ENCODE measurements at regions not wholly inside any gene's neighbourhood (a gene's known extent, or its start where the extent isn't known, plus 50 kb on each side); places are given as distances from the start of the nearest gene placed in this dataset.

GRCh38 chr2:238506371-238507068, 79.8 kb downstream of the ASB1 start:
- TF ChIP-seq CREB1 (IDR thresholded peaks at IDR 0.05; ENCODE audit: low read depth), result no peak
- TF ChIP-seq TAF1 (IDR thresholded peaks at IDR 0.05; ENCODE audit: low read depth), result no peak
- no peak for TF ChIP-seq YY1 (IDR thresholded peaks at IDR 0.05; ENCODE audit: low read depth)
- no peak for TF ChIP-seq RAD21 (IDR thresholded peaks at IDR 0.05; ENCODE audit: low read depth)
- TF ChIP-seq ZBTB7A (IDR thresholded peaks at IDR 0.05; ENCODE audit: low read depth), result no peak
- TF ChIP-seq CEBPB (IDR thresholded peaks at IDR 0.05), result no peak
- no peak for TF ChIP-seq REST (IDR thresholded peaks at IDR 0.05; ENCODE audit: low read depth)
- no peak for TF ChIP-seq TCF12 (IDR thresholded peaks at IDR 0.05; ENCODE audit: low read depth)
- TF ChIP-seq FOXM1 (IDR thresholded peaks at IDR 0.05; ENCODE audit: borderline replicate concordance, low read depth), result no peak

GRCh38 chr2:238507836-238508235, 81.1 kb downstream of the ASB1 start:
- no peak for TF ChIP-seq YY1 (IDR thresholded peaks at IDR 0.05; ENCODE audit: low read depth)
- TF ChIP-seq CREB1 (IDR thresholded peaks at IDR 0.05; ENCODE audit: low read depth), result no peak

GRCh38 chr2:238509151-238509835, 82.6 kb downstream of the ASB1 start:
- peak; percentile 24; the same call in 1 of the 2 replicates for TF ChIP-seq CEBPB (IDR thresholded peaks at IDR 0.05)
- TF ChIP-seq EP300 (IDR thresholded peaks at IDR 0.05; ENCODE audit: borderline replicate concordance), result no peak

- TF ChIP-seq CEBPB (IDR thresholded peaks at IDR 0.05), result no peak
- no peak for TF ChIP-seq FOXM1 (IDR thresholded peaks at IDR 0.05; ENCODE audit: borderline replicate concordance, low read depth)
Measured at GRCh38 chr2:238509903-238510302, 83.2 kb downstream of the ASB1 start.

GRCh38 chr2:238510911-238511613, 84.3 kb downstream of the ASB1 start:
- TF ChIP-seq MAX (IDR thresholded peaks at IDR 0.05) (no peak), CEBPB (IDR thresholded peaks at IDR 0.05) (no peak), YY1 (IDR thresholded peaks at IDR 0.05; ENCODE audit: low read depth) (no peak), EGR1 (IDR thresholded peaks at IDR 0.05) (no peak), FOXM1 (IDR thresholded peaks at IDR 0.05; ENCODE audit: borderline replicate concordance, low read depth) (no peak), EP300 (IDR thresholded peaks at IDR 0.05; ENCODE audit: borderline replicate concordance) (no peak), USF1 (IDR thresholded peaks at IDR 0.05) (no peak), CREB1 (IDR thresholded peaks at IDR 0.05; ENCODE audit: low read depth) (no peak), NFIC (IDR thresholded peaks at IDR 0.05) (no peak), TAF1 (IDR thresholded peaks at IDR 0.05; ENCODE audit: low read depth) (no peak), RAD21 (IDR thresholded peaks at IDR 0.05; ENCODE audit: low read depth) (no peak), TCF12 (IDR thresholded peaks at IDR 0.05; ENCODE audit: low read depth) (no peak), TEAD4 (IDR thresholded peaks at IDR 0.05) (no peak), ZBTB7A (IDR thresholded peaks at IDR 0.05; ENCODE audit: low read depth) (no peak), REST (IDR thresholded peaks at IDR 0.05; ENCODE audit: low read depth) (no peak)

- TF ChIP-seq REST (IDR thresholded peaks at IDR 0.05; ENCODE audit: low read depth) (no peak), MAX (IDR thresholded peaks at IDR 0.05) (no peak), NFIC (IDR thresholded peaks at IDR 0.05) (no peak), USF1 (IDR thresholded peaks at IDR 0.05) (no peak), RAD21 (IDR thresholded peaks at IDR 0.05; ENCODE audit: low read depth) (no peak), TCF12 (IDR thresholded peaks at IDR 0.05; ENCODE audit: low read depth) (no peak), EGR1 (IDR thresholded peaks at IDR 0.05) (no peak)
Measured at GRCh38 chr2:238511614-238511950, 84.9 kb downstream of the ASB1 start.

Measured in Ishikawa (cell line).